Activated CD8-positive, alpha-beta memory T cell treated with anti-CD3 and anti-CD28 coated beads, Interleukin-2, amount 50 U/mL, for 24 hours (primary cell): ENCODE measurements at regions not wholly inside any gene's neighbourhood (a gene's known extent, or its start where the extent isn't known, plus 50 kb on each side); places are given as distances from the start of the nearest gene placed in this dataset.
"Not testable (repeated sequence)": the region's sequence is repeated elsewhere in the genome, so short reads cannot be mapped to it uniquely, and the experiment has no call there.

Source experiments
- DNase-seq: peaks from one replicate; pipeline ENCODE4 v3.0.0-alpha.2; 2020; ENCODE audit errors: extremely low read depth

GRCh38 chr11:33527738-33528137, 172.9 kb downstream of the C11orf91 start:
- not testable (repeated sequence) for DNase-seq

- no peak for DNase-seq
Measured at GRCh38 chr11:33525789-33526188, 174.8 kb downstream of the C11orf91 start.

GRCh38 chr11:33521384-33521783, 179.2 kb downstream of the C11orf91 start:
- DNase-seq, result no peak

- no peak for DNase-seq
Measured at GRCh38 chr11:33520112-33520511, 180.5 kb downstream of the C11orf91 start.

GRCh38 chr11:33515347-33515746, 185.3 kb downstream of the C11orf91 start:
- no peak for DNase-seq

GRCh38 chr11:33514079-33514925, 186.3 kb downstream of the C11orf91 start:
- no peak for DNase-seq

- DNase-seq, result no peak
Measured at GRCh38 chr11:33509632-33510031, 191.0 kb downstream of the C11orf91 start.

- DNase-seq, result no peak
Measured at GRCh38 chr11:33507967-33508366, 192.7 kb downstream of the C11orf91 start.

- no peak for DNase-seq
Measured at GRCh38 chr11:33507356-33507755, 193.3 kb downstream of the C11orf91 start.

- no peak for DNase-seq
Measured at GRCh38 chr11:33505093-33505492, 195.5 kb downstream of the C11orf91 start.

GRCh38 chr11:33500861-33501479, 199.7 kb downstream of the C11orf91 start:
- DNase-seq, result no peak

- DNase-seq, result no peak
Measured at GRCh38 chr11:33500332-33500731, 200.3 kb downstream of the C11orf91 start.

GRCh38 chr11:33492596-33492995, 208.0 kb downstream of the C11orf91 start:
- DNase-seq, result no peak

GRCh38 chr11:33490842-33491370, 209.7 kb downstream of the C11orf91 start:
- no peak for DNase-seq

- no peak for DNase-seq
Measured at GRCh38 chr11:33488971-33489370, 211.7 kb downstream of the C11orf91 start.

- no peak for DNase-seq
Measured at GRCh38 chr11:33480626-33481025, 220.0 kb downstream of the C11orf91 start.

GRCh38 chr11:33479231-33479630, 221.4 kb downstream of the C11orf91 start:
- no peak for DNase-seq

GRCh38 chr11:33478111-33478573, 221.0 kb downstream of the HIPK3 start:
- no peak for DNase-seq

- DNase-seq, result no peak
Measured at GRCh38 chr11:33476945-33477606, 219.9 kb downstream of the HIPK3 start.

GRCh38 chr11:33475993-33476392, 218.8 kb downstream of the HIPK3 start:
- DNase-seq, result no peak

- no peak for DNase-seq
Measured at GRCh38 chr11:33474866-33475265, 217.7 kb downstream of the HIPK3 start.

- DNase-seq, result no peak
Measured at GRCh38 chr11:33471541-33471940, 214.4 kb downstream of the HIPK3 start.
